ENCODE measurements at regions not wholly inside any gene's neighbourhood (a gene's known extent, or its start where the extent isn't known, plus 50 kb on each side); places are given as distances from the start of the nearest gene placed in this dataset.

DNA sequence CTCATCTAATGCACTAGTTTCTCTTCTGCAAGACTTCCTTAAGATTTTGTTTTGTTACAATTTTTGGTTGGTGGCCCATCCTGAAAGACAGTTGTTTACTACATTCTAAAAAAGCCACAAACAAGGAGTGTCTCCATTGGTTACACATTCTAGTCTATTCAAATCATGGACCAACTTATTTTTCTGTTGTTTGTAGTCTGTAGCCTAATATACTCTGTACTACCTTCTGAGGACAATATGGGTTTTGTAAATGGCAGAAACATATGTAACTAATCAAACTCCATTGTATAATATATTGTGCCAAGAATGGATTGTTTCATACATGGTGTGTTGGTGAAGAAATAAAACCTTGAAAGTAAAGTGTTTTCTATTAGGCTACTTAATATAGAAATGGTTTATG is 79.5 kb upstream of the DHX40 start:
- peaks cover 7% of the 10 kb centered on the region for H3K4me1 ChIP-seq (ENCODE audit: control insufficient read depth, insufficient read depth, low read length)
- intact Hi-C loops (cut with micrococcal nuclease) = no loop called here
- H3K4me3 ChIP-seq (ENCODE audit: low read length) = no peak overlapping the region
- no peaks in the 10 kb centered on the region for H3K36me3 Mint-ChIP-seq
- H3K9me3 Mint-ChIP-seq = no peaks in the 10 kb centered on the region
- H3K9me3 ChIP-seq (ENCODE audit: control insufficient read depth, insufficient read depth, low read length) = no peaks in the 10 kb centered on the region
- TF ChIP-seq CTCF (IDR thresholded peaks at IDR 0.05) = no peak
- no peak overlapping the region for H3K4me3 Mint-ChIP-seq
- ATAC-seq (no peak), DNase-seq (no peak)
- H3K27ac ChIP-seq (ENCODE audit: low read length) = no peak overlapping the region
- H3K27me3 ChIP-seq (ENCODE audit: control insufficient read depth, insufficient read depth, low read length) = no peaks in the 10 kb centered on the region
- no peak overlapping the region for H3K27ac Mint-ChIP-seq
- no peaks in the 10 kb centered on the region for H3K36me3 ChIP-seq (ENCODE audit: control insufficient read depth, insufficient read depth, low read length)
- H3K4me1 Mint-ChIP-seq = peaks cover 7% of the 10 kb centered on the region in 2 donors
- H3K27me3 Mint-ChIP-seq (ENCODE audit: low read depth in 2 of 2) = peaks cover 2 to 11% of the 10 kb centered on the region in 2 donors

GRCh38 chr17:59487161-59487873 is 78.1 kb upstream of the DHX40 start:
- H3K36me3 Mint-ChIP-seq = no peaks in the 10 kb centered on the region
- H3K27ac ChIP-seq (ENCODE audit: low read length) = no peak overlapping the region
- H3K27me3 Mint-ChIP-seq (ENCODE audit: low read depth in 2 of 2) = peaks cover 4 to 18% of the 10 kb centered on the region in 2 donors
- H3K27me3 ChIP-seq (ENCODE audit: control insufficient read depth, insufficient read depth, low read length) = no peaks in the 10 kb centered on the region
- no peak for TF ChIP-seq CTCF (IDR thresholded peaks at IDR 0.05)
- no peaks in the 10 kb centered on the region for H3K9me3 ChIP-seq (ENCODE audit: control insufficient read depth, insufficient read depth, low read length)
- intact Hi-C loops (cut with micrococcal nuclease) = no loop called here
- no peaks in the 10 kb centered on the region for H3K9me3 Mint-ChIP-seq
- H3K4me1 Mint-ChIP-seq = peaks cover 7% of the 10 kb centered on the region in 2 donors
- 89% methylated on average over 7 of the region's 7 CpGs for WGBS (ENCODE audit: insufficient coverage)
- H3K27ac Mint-ChIP-seq = no peak overlapping the region
- H3K4me3 Mint-ChIP-seq = no peak overlapping the region
- H3K4me3 ChIP-seq (ENCODE audit: low read length) = no peak overlapping the region
- ATAC-seq (no peak), DNase-seq (no peak)
- H3K36me3 ChIP-seq (ENCODE audit: control insufficient read depth, insufficient read depth, low read length) = no peaks in the 10 kb centered on the region
- H3K4me1 ChIP-seq (ENCODE audit: control insufficient read depth, insufficient read depth, low read length) = peaks cover 7% of the 10 kb centered on the region

DNA sequence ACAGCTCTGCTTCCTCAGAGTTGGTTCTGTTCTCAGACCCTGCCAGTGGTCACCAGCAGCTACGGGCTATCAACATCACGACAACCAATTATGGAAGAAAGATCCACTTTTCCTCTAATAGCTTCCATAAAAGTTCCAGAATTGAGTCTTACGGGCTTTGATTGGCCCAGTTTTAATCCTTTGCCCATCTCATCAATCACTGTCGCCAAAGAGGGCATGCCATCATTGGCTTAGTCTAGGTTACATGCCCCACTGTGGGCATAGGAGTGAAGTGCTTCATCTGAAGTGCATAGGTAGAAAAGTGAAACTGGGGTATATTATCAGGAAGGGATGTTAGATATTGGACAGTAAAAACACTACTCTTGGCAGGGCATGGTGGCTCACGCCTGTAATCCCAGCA is 76.6 kb upstream of the DHX40 start:
- 79% methylated on average over 5 of the region's 5 CpGs for WGBS (ENCODE audit: insufficient coverage)
- Mint-ChIP-seq H3K4me1 (peaks cover 3% of the 10 kb centered on the region in 2 donors), H3K4me3 (no peak overlapping the region), H3K36me3 (no peaks in the 10 kb centered on the region), H3K27me3 (ENCODE audit: low read depth in 2 of 2) (peaks cover 4 to 20% of the 10 kb centered on the region in 2 donors), H3K27ac (no peak overlapping the region), H3K9me3 (no peaks in the 10 kb centered on the region)
- ATAC-seq (no peak), DNase-seq (no peak)
- no peak overlapping the region for H3K27ac ChIP-seq (ENCODE audit: low read length)
- H3K4me3 ChIP-seq (ENCODE audit: low read length) = no peak overlapping the region
- no peaks in the 10 kb centered on the region for H3K27me3 ChIP-seq (ENCODE audit: control insufficient read depth, insufficient read depth, low read length)
- H3K4me1 ChIP-seq (ENCODE audit: control insufficient read depth, insufficient read depth, low read length) = peaks cover 2% of the 10 kb centered on the region
- no peaks in the 10 kb centered on the region for H3K9me3 ChIP-seq (ENCODE audit: control insufficient read depth, insufficient read depth, low read length)
- intact Hi-C loops (cut with micrococcal nuclease) = no loop called here
- H3K36me3 ChIP-seq (ENCODE audit: control insufficient read depth, insufficient read depth, low read length) = no peaks in the 10 kb centered on the region
- TF ChIP-seq CTCF (IDR thresholded peaks at IDR 0.05) = no peak

DNA sequence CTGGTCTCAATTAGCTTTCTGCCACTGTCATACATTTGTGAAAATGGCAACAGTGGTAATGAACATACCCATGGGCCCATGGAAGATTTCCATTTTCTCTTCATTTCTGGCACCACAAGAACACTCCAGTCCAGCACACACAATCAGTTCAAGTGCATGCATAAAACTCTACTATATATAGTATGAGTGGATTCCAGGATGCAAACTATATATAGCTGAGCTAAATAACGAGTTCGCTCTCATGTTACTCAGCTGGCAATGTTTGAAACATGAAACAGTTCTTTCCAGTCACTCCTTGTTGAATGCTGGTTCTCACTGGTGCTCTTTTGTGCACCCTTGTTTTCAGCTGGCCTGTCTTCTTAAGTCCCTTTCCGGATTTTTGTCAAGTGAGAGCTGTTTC is 75.2 kb upstream of the DHX40 start:
- H3K27me3 ChIP-seq (ENCODE audit: control insufficient read depth, insufficient read depth, low read length) = no peaks in the 10 kb centered on the region
- H3K27ac ChIP-seq (ENCODE audit: low read length) = no peak overlapping the region
- TF ChIP-seq CTCF (IDR thresholded peaks at IDR 0.05) = no peak
- Mint-ChIP-seq H3K9me3 (no peaks in the 10 kb centered on the region), H3K27me3 (ENCODE audit: low read depth in 2 of 2) (peaks cover 4 to 25% of the 10 kb centered on the region in 2 donors), H3K4me3 (no peak overlapping the region), H3K4me1 (no peaks in the 10 kb centered on the region), H3K36me3 (no peaks in the 10 kb centered on the region), H3K27ac (no peak overlapping the region)
- no peaks in the 10 kb centered on the region for H3K4me1 ChIP-seq (ENCODE audit: control insufficient read depth, insufficient read depth, low read length)
- intact Hi-C loops (cut with micrococcal nuclease) = no loop called here
- WGBS (ENCODE audit: insufficient coverage) = 77% methylated on average over 3 of the region's 3 CpGs
- H3K9me3 ChIP-seq (ENCODE audit: control insufficient read depth, insufficient read depth, low read length) = no peaks in the 10 kb centered on the region
- DNase-seq (no peak), ATAC-seq (no peak)
- no peak overlapping the region for H3K4me3 ChIP-seq (ENCODE audit: low read length)
- H3K36me3 ChIP-seq (ENCODE audit: control insufficient read depth, insufficient read depth, low read length) = no peaks in the 10 kb centered on the region

Measured in natural killer cell (primary cell).